Right atrium auricular region (tissue), 2 donors: ENCODE measurements at regions not wholly inside any gene's neighbourhood (a gene's known extent, or its start where the extent isn't known, plus 50 kb on each side); places are given as distances from the start of the nearest gene placed in this dataset.
"Not testable (repeated sequence)": the region's sequence is repeated elsewhere in the genome, so short reads cannot be mapped to it uniquely, and the experiment has no call there.

Source experiments
- DNase-seq: peaks from one replicate; pipeline ENCODE4 v3.0.0-alpha.2; 2019; ENCODE audit warnings: low spot score
- H3K27ac ChIP-seq, 2 donors: fragments of 200-600 bp; sonication (generic); 1 replicate in 1 of 2; 2 replicates in 1 of 2; pipeline ENCODE4 v1.5.1; 2016 to 2019
- H3K27me3 ChIP-seq, 2 donors: fragments of 200-600 bp; sonication (generic); one replicate each; pipeline versions ENCODE4 v1.5.1 to v1.6.0; 2017 to 2019
- H3K36me3 ChIP-seq: fragments of 200-600 bp; sonication (generic); one replicate; pipeline ENCODE4 v1.5.1; 2016
- H3K4me1 ChIP-seq, 2 donors: fragments of 200-600 bp; sonication (generic); one replicate each; pipeline versions ENCODE4 v1.5.1 to v1.6.0; 2017 to 2019
- H3K4me3 ChIP-seq, 2 donors: fragments of 200-600 bp; sonication (generic); 1 replicate in 1 of 2; 2 replicates in 1 of 2; pipeline ENCODE4 v1.5.1; 2017 to 2019; ENCODE audit warnings: mild to moderate bottlenecking in 1 of 2, moderate library complexity in 1 of 2
- H3K9me3 ChIP-seq, 2 donors: fragments of 200-600 bp; sonication (generic); one replicate each; pipeline ENCODE4 v1.5.1; 2019
- TF ChIP-seq, protein P1 (sequence below), 2 donors: fragments of 200-600 bp; sonication (generic); IDR thresholded peaks; one replicate each; pipeline ENCODE4 v1.5.1; 2019; ENCODE audit warnings: antibody characterized with exemption in 2 of 2

DNA sequence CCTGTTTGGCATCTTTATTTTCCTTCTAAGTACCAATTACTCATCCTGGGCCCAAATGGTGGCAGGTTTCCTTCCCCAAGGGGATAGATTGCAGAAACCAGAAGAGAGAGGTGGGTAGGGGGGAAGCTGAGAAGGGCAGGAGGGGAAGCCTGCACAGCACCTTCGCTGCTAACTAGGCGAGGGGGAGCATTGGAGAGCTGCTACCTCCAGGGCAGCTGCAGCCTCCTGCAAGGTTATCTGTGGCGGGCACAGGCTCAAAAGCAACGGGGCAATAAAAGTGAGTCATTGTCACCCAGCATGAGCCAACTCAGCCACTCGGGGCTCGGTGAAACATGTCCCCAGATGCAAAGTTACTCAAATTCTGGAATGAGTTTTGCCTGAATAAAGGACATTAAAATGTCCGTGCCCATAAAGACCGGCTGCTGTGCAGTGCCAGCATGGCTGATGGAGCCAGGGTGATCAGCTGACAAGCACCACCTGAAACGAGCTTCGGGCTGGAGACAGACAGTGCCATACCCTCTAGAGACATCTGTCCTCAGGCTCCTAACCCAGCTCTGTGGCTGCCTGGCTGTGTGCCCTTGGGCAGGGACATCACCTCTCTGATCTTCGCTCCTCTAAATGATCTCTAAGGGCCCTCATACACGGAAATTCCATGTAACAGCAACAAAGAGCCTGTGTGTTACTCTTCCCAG is 68.1 kb upstream of the GRIN2A start:
- no peaks in the 10 kb centered on the region for H3K27me3 ChIP-seq
- TF ChIP-seq, protein P1, sequence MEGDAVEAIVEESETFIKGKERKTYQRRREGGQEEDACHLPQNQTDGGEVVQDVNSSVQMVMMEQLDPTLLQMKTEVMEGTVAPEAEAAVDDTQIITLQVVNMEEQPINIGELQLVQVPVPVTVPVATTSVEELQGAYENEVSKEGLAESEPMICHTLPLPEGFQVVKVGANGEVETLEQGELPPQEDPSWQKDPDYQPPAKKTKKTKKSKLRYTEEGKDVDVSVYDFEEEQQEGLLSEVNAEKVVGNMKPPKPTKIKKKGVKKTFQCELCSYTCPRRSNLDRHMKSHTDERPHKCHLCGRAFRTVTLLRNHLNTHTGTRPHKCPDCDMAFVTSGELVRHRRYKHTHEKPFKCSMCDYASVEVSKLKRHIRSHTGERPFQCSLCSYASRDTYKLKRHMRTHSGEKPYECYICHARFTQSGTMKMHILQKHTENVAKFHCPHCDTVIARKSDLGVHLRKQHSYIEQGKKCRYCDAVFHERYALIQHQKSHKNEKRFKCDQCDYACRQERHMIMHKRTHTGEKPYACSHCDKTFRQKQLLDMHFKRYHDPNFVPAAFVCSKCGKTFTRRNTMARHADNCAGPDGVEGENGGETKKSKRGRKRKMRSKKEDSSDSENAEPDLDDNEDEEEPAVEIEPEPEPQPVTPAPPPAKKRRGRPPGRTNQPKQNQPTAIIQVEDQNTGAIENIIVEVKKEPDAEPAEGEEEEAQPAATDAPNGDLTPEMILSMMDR (IDR thresholded peaks at IDR 0.05), result no peak
- no peak overlapping the region for H3K4me3 ChIP-seq
- no peak overlapping the region for H3K27ac ChIP-seq
- H3K9me3 ChIP-seq, result no peaks in the 10 kb centered on the region
- DNase-seq, result no peak
- no peaks in the 10 kb centered on the region for H3K36me3 ChIP-seq
- H3K4me1 ChIP-seq, result no peaks in the 10 kb centered on the region

DNA sequence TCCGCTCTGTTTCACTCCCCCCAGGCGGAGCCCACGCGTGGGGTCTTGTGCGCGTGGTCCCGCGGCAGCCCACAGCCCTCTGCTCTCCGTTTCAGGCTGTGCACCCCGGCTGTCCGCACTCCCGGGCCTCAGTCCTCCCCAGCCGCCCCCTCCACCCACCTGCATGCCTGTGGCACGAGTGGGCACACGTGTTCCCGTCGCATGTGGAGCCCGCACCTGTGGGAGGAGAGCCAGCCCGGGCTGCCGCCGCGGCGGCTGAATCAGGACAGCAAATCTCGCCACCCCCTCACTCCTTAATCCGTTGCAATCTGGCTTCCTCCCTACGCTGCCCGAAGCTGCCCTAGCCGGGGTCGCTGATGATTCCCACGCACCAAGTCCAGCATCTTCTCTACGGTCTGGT is 69.9 kb upstream of the GRIN2A start:
- no peak for DNase-seq
- H3K36me3 ChIP-seq, result no peaks in the 10 kb centered on the region
- peaks cover 0 to 7% of the 10 kb centered on the region in 2 donors for H3K4me1 ChIP-seq
- no peaks in the 10 kb centered on the region for H3K9me3 ChIP-seq
- H3K4me3 ChIP-seq, result no peak overlapping the region
- no peaks in the 10 kb centered on the region for H3K27me3 ChIP-seq
- H3K27ac ChIP-seq, result no peak overlapping the region
- TF ChIP-seq, protein P1 (IDR thresholded peaks at IDR 0.05), result no peak

DNA sequence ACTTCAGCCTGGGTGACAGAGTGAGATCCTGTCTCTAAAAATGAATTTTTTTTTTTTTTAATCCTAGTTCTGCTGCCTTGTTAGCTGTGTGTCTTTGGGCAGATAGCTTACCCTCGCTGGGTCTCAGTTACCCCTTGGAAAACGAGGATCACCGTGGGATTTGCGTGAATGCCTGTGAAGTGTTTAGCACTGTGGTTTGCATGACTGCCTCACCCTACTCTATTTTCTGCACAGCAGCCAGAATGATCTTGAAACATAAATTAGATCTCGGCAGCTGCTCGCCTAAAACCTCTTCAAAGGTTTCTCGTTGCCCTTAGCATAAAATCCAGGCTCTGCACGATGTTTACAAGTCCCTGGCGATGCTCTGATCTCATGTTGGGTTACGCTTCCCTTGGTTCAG is 71.2 kb upstream of the GRIN2A start:
- peaks cover 0 to 7% of the 10 kb centered on the region in 2 donors for H3K4me1 ChIP-seq
- H3K27me3 ChIP-seq, result no peaks in the 10 kb centered on the region
- no peak overlapping the region for H3K4me3 ChIP-seq
- no peak for DNase-seq
- TF ChIP-seq, protein P1 (IDR thresholded peaks at IDR 0.05), result no peak
- H3K36me3 ChIP-seq, result no peaks in the 10 kb centered on the region
- H3K9me3 ChIP-seq, result no peaks in the 10 kb centered on the region
- no peak overlapping the region for H3K27ac ChIP-seq

DNA sequence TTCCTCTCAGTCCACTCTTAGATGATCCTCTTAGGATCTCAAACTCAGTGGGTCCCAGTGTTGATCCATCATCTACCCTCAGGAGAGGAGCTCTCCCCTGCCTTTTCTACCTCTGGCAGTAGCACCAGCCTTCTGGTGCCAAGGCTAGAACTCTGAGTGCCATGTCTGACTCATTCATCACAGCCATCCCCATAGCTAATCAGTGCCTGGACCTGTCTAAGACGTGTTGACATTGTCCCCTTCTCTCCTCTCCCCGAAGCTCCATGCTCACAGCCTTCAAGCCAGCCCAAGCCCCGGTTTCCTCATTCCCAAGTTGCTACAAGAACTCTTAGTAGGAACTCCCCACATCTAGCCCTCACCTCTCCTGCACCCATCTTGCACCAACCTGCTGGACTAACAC is 73.5 kb upstream of the GRIN2A start:
- no peak for DNase-seq
- Histone ChIP-seq H3K27me3 (no peaks in the 10 kb centered on the region), H3K36me3 (no peaks in the 10 kb centered on the region), H3K4me1 (peaks cover 0 to 7% of the 10 kb centered on the region in 2 donors), H3K9me3 (no peaks in the 10 kb centered on the region), H3K27ac (no peak overlapping the region), H3K4me3 (no peak overlapping the region)
- TF ChIP-seq, protein P1 (IDR thresholded peaks at IDR 0.05), result no peak

DNA sequence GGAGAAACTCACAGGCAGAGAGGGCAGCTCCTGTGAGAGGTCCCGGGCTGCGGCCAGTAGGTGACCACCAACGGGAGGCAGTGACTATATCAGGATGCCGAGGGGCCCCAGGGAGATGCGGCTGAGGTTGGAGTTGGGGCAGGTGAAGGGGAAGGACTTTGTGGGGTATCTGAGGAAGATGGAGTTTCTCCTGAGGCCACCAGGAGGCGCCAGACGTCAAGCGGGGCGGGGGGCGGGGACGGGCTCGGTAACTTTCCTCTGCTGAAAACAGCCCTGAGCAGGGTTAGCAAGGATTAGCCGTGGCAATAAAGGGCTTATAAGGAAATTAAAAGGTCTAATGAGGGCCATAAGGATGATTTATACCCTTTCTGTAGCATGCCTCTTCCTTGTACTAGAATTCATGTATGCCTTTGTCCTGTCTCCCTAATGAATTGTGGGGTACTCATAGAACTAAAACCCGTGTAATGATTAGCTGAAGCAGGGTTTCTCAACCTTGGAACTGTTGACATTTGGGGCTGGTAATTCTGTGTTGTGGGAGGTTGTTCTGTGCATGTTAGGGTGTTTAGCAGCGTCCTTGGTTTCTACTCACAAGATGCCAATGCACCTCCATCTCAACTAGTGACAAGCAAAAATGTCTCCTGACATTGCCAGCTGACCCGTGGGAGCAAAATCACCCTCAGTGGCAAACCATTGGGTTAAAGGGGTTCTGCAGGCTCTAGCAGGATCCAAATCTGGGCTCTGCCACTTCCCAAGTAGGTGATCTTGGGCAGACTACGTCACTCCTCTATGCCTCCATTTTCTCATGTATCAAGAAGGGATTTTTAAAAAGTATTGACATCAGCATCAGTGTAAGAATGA is 74.8 kb upstream of the GRIN2A start:
- no peak overlapping the region for H3K27ac ChIP-seq
- H3K4me3 ChIP-seq, result no peak overlapping the region
- DNase-seq, result no peak
- no peaks in the 10 kb centered on the region for H3K36me3 ChIP-seq
- no peaks in the 10 kb centered on the region for H3K9me3 ChIP-seq
- TF ChIP-seq, protein P1 (IDR thresholded peaks at IDR 0.05), result peak; percentile 81 to 83
- peaks cover 0 to 7% of the 10 kb centered on the region in 2 donors for H3K4me1 ChIP-seq
- H3K27me3 ChIP-seq, result no peaks in the 10 kb centered on the region

DNA sequence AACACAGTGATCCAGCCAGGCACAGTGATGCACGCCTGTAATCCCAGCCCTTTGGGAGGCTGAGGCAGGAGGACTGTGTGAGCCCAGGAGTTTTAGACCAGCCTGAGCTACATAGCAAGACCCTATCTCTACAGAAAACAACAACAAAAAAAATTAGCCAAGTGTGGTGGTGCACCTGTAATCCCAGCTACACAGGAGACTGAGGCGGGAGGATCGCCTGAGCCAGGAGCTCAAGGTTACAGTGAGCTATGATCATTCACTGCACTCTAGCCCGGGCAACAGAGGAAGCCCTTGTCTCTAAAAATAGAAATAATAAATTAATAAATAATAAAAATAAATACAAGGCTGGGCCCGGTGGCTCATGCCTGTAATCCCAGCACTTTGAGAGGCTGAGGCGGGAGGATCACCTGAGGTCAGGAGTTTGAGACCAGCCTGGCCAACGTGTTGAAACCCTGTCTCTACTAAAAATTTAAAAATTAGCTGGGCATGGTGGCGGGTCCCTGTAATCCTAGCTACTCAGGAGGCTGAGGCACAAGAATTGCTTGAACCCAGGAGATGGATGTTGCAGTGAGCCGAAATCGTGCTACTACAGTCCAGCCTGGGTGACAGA is 75.5 kb upstream of the GRIN2A start:
- H3K4me3 ChIP-seq, H3K27ac ChIP-seq, H3K27me3 ChIP-seq, H3K9me3 ChIP-seq, H3K36me3 ChIP-seq, H3K4me1 ChIP-seq, DNase-seq: not testable (repeated sequence)

DNA sequence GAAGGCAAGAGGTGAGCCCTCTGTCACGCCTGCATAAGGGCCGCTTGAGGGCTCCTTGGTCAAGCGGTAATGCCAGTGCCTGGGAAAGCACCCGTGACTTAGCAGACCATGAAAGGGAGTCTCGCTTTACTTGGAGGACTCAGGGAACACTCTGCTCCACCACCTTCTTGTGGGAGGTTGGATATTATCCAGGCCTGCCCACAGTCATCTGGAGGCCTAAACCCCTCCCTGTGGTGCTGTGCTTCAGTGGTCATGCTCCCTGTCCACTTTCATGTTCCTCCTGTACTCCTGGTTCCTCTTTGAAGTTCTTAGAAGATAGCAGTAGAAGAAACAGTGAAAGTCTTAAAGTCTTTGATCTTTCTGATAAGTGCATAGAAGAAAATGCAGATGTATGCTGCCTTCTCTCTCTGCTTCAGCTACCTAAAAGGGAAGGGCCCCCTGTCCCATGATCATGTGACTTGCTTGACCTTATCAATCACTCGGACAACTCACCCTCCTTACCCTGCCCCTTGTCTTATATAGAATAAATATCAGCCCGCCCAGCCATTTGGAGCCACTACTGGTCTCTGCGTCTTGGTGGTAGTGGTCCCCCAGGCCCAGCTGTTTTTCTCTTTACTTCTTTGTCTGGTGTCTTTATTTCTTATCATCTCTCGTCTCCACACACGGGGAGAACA is 76.8 kb upstream of the GRIN2A start:
- H3K9me3 ChIP-seq, H3K27me3 ChIP-seq, DNase-seq, H3K4me3 ChIP-seq, H3K4me1 ChIP-seq, H3K36me3 ChIP-seq, H3K27ac ChIP-seq: not testable (repeated sequence)
